PFSK-1 (cell line): ENCODE measurements at regions not wholly inside any gene's neighbourhood (a gene's known extent, or its start where the extent isn't known, plus 50 kb on each side); places are given as distances from the start of the nearest gene placed in this dataset.

Experiments used
- POLR2AphosphoS5 ChIP-seq: IDR thresholded peaks from 2 replicates; pipeline ENCODE4 v1.6.1; 2012; ENCODE audit warnings: low read depth, mild to moderate bottlenecking, control low read depth, low read length, moderate library complexity
- REST ChIP-seq, 2 experiments: IDR thresholded peaks; 2 replicates each; pipeline versions ENCODE4 v1.6.1 to v1.8.0; 2011 to 2012; ENCODE audit warnings: low read depth in 2 of 2, low read length in 2 of 2, control low read depth in 1 of 2, inconsistent platforms in 1 of 2, mild to moderate bottlenecking in 1 of 2, moderate library complexity in 1 of 2; ENCODE audit not compliant: insufficient read depth in 1 of 2
- TAF1 ChIP-seq: IDR thresholded peaks from 2 replicates; pipeline ENCODE4 v1.6.1; 2012; ENCODE audit warnings: low read length, control low read depth, borderline replicate concordance; ENCODE audit not compliant: insufficient read depth

GRCh38 chr1:201716742-201717135 is 112.2 kb upstream of the IPO9 start:
- no peak for TF ChIP-seq REST (IDR thresholded peaks at IDR 0.05; ENCODE audit: insufficient read depth in 1 of 2, low read depth in 2 of 2, low read length in 2 of 2)
- TF ChIP-seq POLR2AphosphoS5, result no peak
- no peak for TF ChIP-seq TAF1
